COLO668 (cell line): ENCODE measurements at regions not wholly inside any gene's neighbourhood (a gene's known extent, or its start where the extent isn't known, plus 50 kb on each side); places are given as distances from the start of the nearest gene placed in this dataset.

Experiments
- DNase-seq: peaks from one replicate; lab custom pipeline; 2025; ENCODE audit not compliant: unreplicated experiment; lab: John Stamatoyannopoulos, UW

GRCh38 chr6:14321992-14322772 lies 204.6 kb downstream of the CD83 start:
- peak; percentile 24 for DNase-seq

DNA sequence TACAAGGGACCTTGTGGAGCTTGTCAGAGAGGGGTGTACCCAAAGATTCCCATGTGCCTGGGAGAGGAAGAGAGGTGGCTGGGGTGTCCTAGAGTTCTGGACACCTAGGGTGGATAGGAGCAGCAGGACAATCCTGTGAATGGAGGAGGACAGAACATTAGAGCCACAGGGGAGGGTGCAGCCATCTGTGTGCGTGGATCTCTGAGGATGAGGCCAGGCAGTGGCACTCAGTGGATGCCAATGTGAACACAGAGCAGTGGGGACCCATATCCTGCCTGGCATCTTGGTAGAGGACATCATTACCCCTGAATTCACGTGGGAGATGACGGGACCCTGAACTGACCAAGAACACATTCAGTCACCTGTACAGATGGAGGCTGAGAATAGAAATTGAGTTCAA lies 205.3 kb downstream of the CD83 start:
- no peak for DNase-seq

DNA sequence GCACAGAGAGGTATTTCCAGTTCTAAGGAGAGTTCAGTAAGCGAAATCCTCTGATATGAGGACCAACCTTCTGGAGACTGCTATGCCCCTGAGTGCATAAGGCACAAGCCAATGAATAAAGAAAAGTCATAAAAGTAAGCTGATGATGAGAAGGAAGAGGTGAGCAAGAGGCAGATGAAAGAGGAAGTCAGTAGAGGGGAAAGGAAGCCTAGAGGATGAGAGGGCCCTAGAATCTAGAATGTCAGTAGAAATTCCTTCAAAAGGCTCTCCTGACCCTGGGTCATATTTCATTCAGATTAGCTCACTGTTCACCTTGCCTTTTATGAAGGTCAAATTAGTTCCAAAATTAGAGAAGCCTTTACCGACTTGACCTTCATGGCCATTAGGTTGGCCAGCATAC lies 209.2 kb downstream of the CD83 start:
- no peak for DNase-seq

DNA sequence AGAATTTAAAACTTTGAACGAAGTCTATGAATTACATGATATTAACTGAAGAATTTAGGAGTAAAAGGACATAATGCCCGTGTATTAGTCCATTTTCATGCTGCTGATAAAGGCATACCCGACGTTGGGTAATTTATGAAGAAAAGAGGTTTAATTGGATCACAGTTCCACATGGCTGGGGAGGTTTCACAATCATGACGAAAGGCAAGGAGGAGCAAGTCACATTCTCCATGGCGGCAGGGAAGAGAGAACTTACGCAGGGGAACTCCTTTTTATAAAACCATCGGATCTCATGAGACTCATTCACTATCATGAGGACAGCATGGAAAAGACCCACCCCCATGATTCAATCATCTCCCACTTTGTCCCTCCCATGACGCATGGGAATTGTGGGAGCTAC lies 210.6 kb downstream of the CD83 start:
- DNase-seq, result no peak

GRCh38 chr6:14333556-14334305 lies 216.2 kb downstream of the CD83 start:
- no peak for DNase-seq

GRCh38 chr6:14335071-14335470 lies 217.5 kb downstream of the CD83 start:
- DNase-seq, result no peak

- DNase-seq, result no peak
Measured at GRCh38 chr6:14337152-14337551, 219.6 kb downstream of the CD83 start.

GRCh38 chr6:14339172-14339571 lies 221.6 kb downstream of the CD83 start:
- no peak for DNase-seq

- DNase-seq, result no peak
Measured at GRCh38 chr6:14339711-14340584, 222.4 kb downstream of the CD83 start.

DNA sequence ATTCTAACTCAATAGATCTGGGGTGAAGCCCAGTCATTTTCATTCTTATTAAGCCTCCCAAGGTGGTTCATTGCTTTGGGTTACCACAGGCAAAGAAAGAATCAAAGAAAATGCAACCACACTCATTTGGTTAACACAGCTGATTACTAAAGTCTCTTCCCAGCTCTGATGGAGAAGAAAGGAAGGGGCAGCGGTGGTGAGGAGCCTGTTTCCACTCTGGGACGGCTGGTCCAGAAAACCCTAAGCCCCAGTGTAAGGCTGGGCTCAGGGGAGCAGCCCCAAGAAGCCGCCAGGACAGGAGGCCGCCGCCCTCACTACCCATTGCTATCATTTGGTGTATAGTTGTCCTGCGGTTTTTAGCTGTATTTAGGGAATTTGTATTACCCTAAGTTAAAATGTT lies 226.9 kb downstream of the CD83 start:
- no peak for DNase-seq

DNA sequence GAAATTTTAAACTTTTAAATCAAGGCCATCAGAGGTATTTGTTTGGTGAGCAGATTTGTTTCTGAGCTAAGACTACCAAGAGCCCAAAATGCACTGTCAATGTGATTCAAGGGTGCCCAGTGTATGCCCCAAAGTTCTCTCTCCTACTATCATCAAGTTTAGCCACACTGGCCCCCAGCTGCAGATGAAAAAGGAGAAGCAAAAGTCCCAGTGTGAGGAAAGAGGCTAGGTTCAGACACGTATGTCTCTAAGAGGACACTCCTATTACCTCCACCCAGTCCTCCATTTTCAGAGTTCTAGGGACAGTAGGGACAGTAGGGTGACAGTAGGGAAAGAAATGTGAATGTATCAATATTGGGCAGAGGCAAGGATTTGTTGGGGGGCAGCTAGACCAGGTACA lies 230.8 kb downstream of the CD83 start:
- DNase-seq, result no peak

- DNase-seq, result no peak
Measured at GRCh38 chr6:14349507-14349906, 231.9 kb downstream of the CD83 start.

DNA sequence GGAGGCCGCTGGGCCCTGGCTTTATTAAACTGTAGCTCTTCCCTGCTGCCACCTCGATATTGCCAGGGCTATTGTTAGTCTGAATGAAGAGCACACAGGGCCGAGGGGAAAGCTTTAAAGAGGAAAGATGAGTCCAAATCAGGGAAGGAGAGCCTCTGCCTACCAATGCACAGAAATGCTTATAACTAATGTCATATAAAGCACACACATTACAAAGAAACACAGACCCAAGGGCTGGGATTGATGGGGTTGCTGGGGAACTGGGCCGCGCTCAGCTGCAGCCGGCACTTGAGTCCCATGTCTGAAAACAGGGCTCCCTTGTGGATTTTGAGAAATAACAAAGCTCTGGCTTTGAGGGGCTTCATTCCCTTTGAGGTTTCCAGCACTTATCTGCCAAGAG lies 232.6 kb downstream of the CD83 start:
- no peak for DNase-seq

DNA sequence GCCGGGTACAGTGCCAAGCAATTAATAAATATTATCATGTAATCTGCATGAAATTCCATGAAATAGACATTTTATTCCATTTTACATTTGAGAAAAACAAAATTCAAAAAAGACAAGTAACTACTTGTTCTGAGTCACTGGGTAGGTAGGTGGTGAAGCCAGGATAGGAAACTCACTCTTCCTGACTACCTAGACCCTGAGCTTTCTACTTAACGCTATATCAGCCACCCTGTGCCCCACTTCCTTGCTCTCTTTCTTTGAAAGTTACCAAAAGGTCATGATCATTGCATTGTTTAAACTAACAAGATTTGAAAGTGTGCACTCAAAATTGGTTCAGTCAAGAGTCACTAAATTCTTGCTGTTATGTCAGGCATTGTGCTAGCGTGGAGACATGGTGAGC lies 235.7 kb downstream of the CD83 start:
- DNase-seq, result no peak

GRCh38 chr6:14353798-14354197 lies 236.2 kb downstream of the CD83 start:
- no peak for DNase-seq

DNA sequence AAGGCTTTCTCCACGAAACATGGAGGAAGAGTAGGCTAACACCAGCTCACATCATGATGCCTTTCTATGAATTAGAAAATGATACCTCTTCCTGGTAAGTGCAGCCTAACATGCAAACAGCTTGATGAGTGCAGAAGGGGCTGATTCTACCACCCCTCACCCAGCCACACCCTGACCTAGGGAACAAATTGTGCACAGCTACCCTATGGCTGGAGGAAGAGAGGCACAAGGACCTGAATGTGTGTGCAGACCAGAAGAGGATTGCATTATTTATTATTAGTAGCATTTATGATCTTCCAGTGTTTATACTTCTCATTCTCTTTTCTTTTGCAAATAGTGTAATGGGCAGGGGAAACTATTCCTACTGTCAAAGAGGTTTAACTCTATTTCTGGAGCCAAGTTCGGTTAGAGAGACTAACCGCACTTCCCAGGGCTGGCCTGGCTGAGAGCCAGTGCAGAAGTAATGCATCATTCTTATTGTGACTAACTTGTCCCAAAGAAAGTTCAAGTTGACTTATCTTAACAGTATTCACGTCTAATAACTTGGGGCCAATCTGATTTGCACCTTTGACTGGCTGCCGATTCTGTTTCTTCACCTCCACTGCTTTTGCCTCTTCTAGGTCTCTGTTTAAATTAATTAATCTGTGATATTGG lies 237.5 kb downstream of the CD83 start:
- DNase-seq, result no peak

GRCh38 chr6:14359438-14359837 lies 241.9 kb downstream of the CD83 start:
- DNase-seq, result no peak

- no peak for DNase-seq
Measured at GRCh38 chr6:14360565-14360964, 243.0 kb downstream of the CD83 start.

DNA sequence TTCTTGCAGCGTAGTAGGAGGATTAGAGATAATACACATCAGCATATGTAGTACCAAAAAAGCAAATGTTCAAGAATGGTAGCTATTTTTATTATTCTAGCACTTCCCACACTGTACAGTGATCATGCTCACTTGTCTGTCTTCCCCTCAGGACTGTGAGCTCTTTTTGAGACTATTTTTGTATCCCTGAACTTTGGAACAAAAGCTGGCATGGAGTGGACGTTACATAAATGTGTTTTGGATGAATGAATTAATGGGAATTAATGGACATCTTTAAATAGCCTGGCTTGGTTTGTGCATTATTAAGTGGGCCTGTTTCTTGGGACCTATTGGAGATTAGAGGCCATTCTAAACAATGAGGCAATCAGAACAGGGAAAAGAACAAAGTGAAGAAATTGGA lies 243.7 kb downstream of the CD83 start:
- DNase-seq, result no peak

DNA sequence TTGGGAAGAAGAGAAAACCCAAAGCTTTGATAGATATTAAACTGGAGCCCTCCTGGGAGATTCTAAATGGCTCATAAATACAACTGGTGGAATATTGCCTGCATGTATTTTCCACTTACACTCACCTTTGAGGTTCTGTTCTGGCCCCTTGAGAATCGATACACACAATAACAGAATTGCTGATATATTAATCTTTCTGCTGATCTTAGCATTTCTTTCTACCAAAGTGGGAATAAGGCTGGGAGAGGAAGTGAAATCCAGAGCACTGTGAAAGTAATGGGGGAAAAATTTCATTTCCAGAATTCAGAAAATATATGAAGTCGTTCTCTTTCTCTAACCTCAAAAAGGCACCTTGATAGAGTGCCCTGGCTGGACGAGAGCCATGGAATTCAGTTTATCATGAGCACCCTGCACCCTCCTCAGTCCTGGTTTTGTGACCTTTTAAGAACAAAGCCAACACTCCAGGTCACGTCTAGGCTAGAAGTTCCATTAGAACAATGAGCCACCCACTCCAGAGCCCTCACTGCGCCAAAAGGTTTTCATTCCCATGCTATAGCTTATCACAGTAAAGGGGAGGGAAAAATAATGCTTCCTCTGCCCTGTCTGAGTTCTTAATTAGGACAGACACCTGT lies 244.5 kb downstream of the CD83 start:
- DNase-seq, result no peak

- DNase-seq, result no peak
Measured at GRCh38 chr6:14364370-14364769, 246.8 kb downstream of the CD83 start.
